Keratinocyte (primary cell): ENCODE measurements at regions not wholly inside any gene's neighbourhood (a gene's known extent, or its start where the extent isn't known, plus 50 kb on each side); places are given as distances from the start of the nearest gene placed in this dataset.

Experiments
- DNase-seq: peaks from one replicate; pipeline ENCODE4 v3.0.0-alpha.2; 2011; ENCODE audit warnings: low read depth, missing footprints, low spot score
- FAIRE-seq: peaks from 2 replicates; lab custom pipeline; 2011; peaks lifted over from hg19 to GRCh38; lab: Jason Lieb, UNC
- H2AFZ ChIP-seq: 2 replicates; pipeline ENCODE4 v1.6.0; 2012; ENCODE audit warnings: low read length, control low read depth, inconsistent platforms; ENCODE audit not compliant: control insufficient read depth
- H3K27ac ChIP-seq: 2 replicates; pipeline ENCODE4 v1.5.1; 2011; ENCODE audit warnings: low read length; ENCODE audit not compliant: control insufficient read depth, insufficient read depth
- H3K27me3 ChIP-seq: 3 replicates; pipeline ENCODE4 v1.6.0; 2011; ENCODE audit warnings: low read length; ENCODE audit not compliant: control insufficient read depth, insufficient read depth; ENCODE audit errors: extremely low read depth
- H3K36me3 ChIP-seq, 2 experiments: 2 replicates in 1 of 2; 3 replicates in 1 of 2; pipeline ENCODE4 v1.5.1; 2011; ENCODE audit warnings: low read length in 2 of 2, mild to moderate bottlenecking in 1 of 2; ENCODE audit not compliant: control insufficient read depth in 2 of 2, insufficient read depth in 2 of 2; ENCODE audit errors: extremely low read depth in 1 of 2
- H3K4me1 ChIP-seq: 3 replicates; pipeline ENCODE4 v1.5.1; 2011; ENCODE audit warnings: low read length; ENCODE audit not compliant: control insufficient read depth, insufficient read depth; ENCODE audit errors: extremely low read depth
- H3K4me2 ChIP-seq: 3 replicates; pipeline ENCODE4 v1.6.0; 2011; ENCODE audit warnings: low read depth, low read length; ENCODE audit not compliant: control insufficient read depth, insufficient read depth; ENCODE audit errors: extremely low read depth
- H3K4me3 ChIP-seq, 3 experiments: fragments of 200-600 bp in 1 of 3; sonication (generic) in 1 of 3; 2 replicates in 2 of 3; 3 replicates in 1 of 3; pipeline ENCODE4 v1.5.1; 2011 to 2016; ENCODE audit warnings: low read length in 3 of 3, mild to moderate bottlenecking in 3 of 3, control low read depth in 2 of 3, inconsistent platforms in 1 of 3, low read depth in 1 of 3, mixed read lengths in 1 of 3, mixed run types in 1 of 3, moderate library complexity in 1 of 3; ENCODE audit not compliant: control insufficient read depth in 2 of 3, insufficient read depth in 2 of 3; ENCODE audit errors: extremely low read depth in 1 of 3
- H3K79me2 ChIP-seq: 2 replicates; pipeline ENCODE4 v1.6.0; 2012; ENCODE audit warnings: low read length; ENCODE audit not compliant: control insufficient read depth, insufficient read depth
- H3K9ac ChIP-seq: 3 replicates; pipeline ENCODE4 v1.6.0; 2011; ENCODE audit warnings: low read length; ENCODE audit not compliant: control insufficient read depth, insufficient read depth; ENCODE audit errors: extremely low read depth
- H3K9me1 ChIP-seq: 3 replicates; pipeline ENCODE4 v1.6.0; 2011; ENCODE audit warnings: low read length; ENCODE audit not compliant: control insufficient read depth, insufficient read depth; ENCODE audit errors: extremely low read depth
- H3K9me3 ChIP-seq: 2 replicates; pipeline ENCODE4 v1.5.1; 2012; ENCODE audit warnings: low read depth, low read length; ENCODE audit not compliant: control insufficient read depth
- H4K20me1 ChIP-seq: 3 replicates; pipeline ENCODE4 v1.6.0; 2011; ENCODE audit warnings: low read length; ENCODE audit not compliant: control insufficient read depth, insufficient read depth; ENCODE audit errors: extremely low read depth
- EZH2 ChIP-seq: IDR thresholded peaks from one replicate; pipeline ENCODE4 v1.6.1; 2012; ENCODE audit warnings: inconsistent platforms, mild to moderate bottlenecking, low read length, moderate library complexity
- dilution Hi-C: fragments of 300-500 bp; cut with MboI; formaldehyde crosslinking; loops from one replicate; pipeline ENCODE4 v1.7.0; 2020; ENCODE audit warnings: low sequenced_read_pairs; ENCODE audit not compliant: extremely low pct_ligation_motif_present
- TF ChIP-seq, protein P1 (sequence below), 3 experiments: IDR thresholded peaks in 1 of 3; conservative IDR thresholded peaks in 1 of 3; optimal IDR thresholded peaks in 1 of 3; 2 replicates in 2 of 3; 3 replicates in 1 of 3; pipeline versions ENCODE3 to v1.5.1; 2011; ENCODE audit warnings: low read length in 3 of 3, mild to moderate bottlenecking in 3 of 3, moderate library complexity in 2 of 3, control low read depth in 1 of 3, inconsistent platforms in 1 of 3; ENCODE audit not compliant: insufficient read depth in 2 of 3; ENCODE audit errors: extremely low read depth in 1 of 3

GRCh38 chr12:92492995-92493394 is 209.8 kb upstream of the PLEKHG7 start:
- Histone ChIP-seq H3K9ac (no peak overlapping the region), H3K27ac (no peak overlapping the region), H3K9me3 (no peaks in the 10 kb centered on the region), H3K4me2 (no peak overlapping the region), H2AFZ (no peak overlapping the region), H3K36me3 (no peaks in the 10 kb centered on the region), H3K4me3 (no peak overlapping the region), H3K4me1 (no peaks in the 10 kb centered on the region), H3K9me1 (no peaks in the 10 kb centered on the region), H4K20me1 (no peaks in the 10 kb centered on the region), H3K79me2 (no peaks in the 10 kb centered on the region), H3K27me3 (no peaks in the 10 kb centered on the region)
- DNase-seq (no peak), FAIRE-seq (no peak)
- dilution Hi-C loops, result no loop called here
- TF ChIP-seq, protein P1, sequence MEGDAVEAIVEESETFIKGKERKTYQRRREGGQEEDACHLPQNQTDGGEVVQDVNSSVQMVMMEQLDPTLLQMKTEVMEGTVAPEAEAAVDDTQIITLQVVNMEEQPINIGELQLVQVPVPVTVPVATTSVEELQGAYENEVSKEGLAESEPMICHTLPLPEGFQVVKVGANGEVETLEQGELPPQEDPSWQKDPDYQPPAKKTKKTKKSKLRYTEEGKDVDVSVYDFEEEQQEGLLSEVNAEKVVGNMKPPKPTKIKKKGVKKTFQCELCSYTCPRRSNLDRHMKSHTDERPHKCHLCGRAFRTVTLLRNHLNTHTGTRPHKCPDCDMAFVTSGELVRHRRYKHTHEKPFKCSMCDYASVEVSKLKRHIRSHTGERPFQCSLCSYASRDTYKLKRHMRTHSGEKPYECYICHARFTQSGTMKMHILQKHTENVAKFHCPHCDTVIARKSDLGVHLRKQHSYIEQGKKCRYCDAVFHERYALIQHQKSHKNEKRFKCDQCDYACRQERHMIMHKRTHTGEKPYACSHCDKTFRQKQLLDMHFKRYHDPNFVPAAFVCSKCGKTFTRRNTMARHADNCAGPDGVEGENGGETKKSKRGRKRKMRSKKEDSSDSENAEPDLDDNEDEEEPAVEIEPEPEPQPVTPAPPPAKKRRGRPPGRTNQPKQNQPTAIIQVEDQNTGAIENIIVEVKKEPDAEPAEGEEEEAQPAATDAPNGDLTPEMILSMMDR (optimal IDR thresholded peaks at IDR 0.05 in 1 of 3, IDR thresholded peaks at IDR 0.05 in 1 of 3, conservative IDR thresholded peaks at IDR 0.05 in 1 of 3; ENCODE audit: extremely low read depth in 1 of 3, insufficient read depth in 2 of 3, low read length in 3 of 3), result no peak
- no peak for TF ChIP-seq EZH2

- Histone ChIP-seq H3K27me3 (no peaks in the 10 kb centered on the region), H3K27ac (no peak overlapping the region), H2AFZ (no peak overlapping the region), H3K9me3 (no peaks in the 10 kb centered on the region), H3K9ac (no peak overlapping the region), H4K20me1 (no peaks in the 10 kb centered on the region), H3K9me1 (no peaks in the 10 kb centered on the region), H3K4me3 (no peak overlapping the region), H3K4me1 (no peaks in the 10 kb centered on the region), H3K79me2 (no peaks in the 10 kb centered on the region), H3K36me3 (no peaks in the 10 kb centered on the region), H3K4me2 (no peak overlapping the region)
- DNase-seq (no peak), FAIRE-seq (no peak)
- dilution Hi-C loops, result no loop called here
- TF ChIP-seq EZH2, result no peak
- TF ChIP-seq, protein P1 (optimal IDR thresholded peaks at IDR 0.05 in 1 of 3, IDR thresholded peaks at IDR 0.05 in 1 of 3, conservative IDR thresholded peaks at IDR 0.05 in 1 of 3; ENCODE audit: extremely low read depth in 1 of 3, insufficient read depth in 2 of 3, low read length in 3 of 3), result no peak
Observed at GRCh38 chr12:92492291-92492690, 210.5 kb upstream of the PLEKHG7 start.
